ENCODE measurements at regions not wholly inside any gene's neighbourhood (a gene's known extent, or its start where the extent isn't known, plus 50 kb on each side); places are given as distances from the start of the nearest gene placed in this dataset.

GRCh38 chr12:125786143-125786542 lies 720.9 kb downstream of the AACS start:
- TF ChIP-seq CTCF (IDR thresholded peaks at IDR 0.05), result no peak
- no peak for TF ChIP-seq EZH2 (IDR thresholded peaks at IDR 0.05; ENCODE audit: borderline replicate concordance, insufficient read depth, low read depth, low read length, poor library complexity, severe bottlenecking)

Measured in B cell (primary cell).